Stimulated activated CD4-positive, alpha-beta T cell treated with anti-CD3 and anti-CD28 coated beads, Interleukin-15, amount 100 ng/mL, for 48 hours (primary cell): ENCODE measurements at regions not wholly inside any gene's neighbourhood (a gene's known extent, or its start where the extent isn't known, plus 50 kb on each side); places are given as distances from the start of the nearest gene placed in this dataset.
A peak's percentile ranks its signal among the peaks of the same experiment; 100 is the strongest.
"Not testable (repeated sequence)": the region's sequence is repeated elsewhere in the genome, so short reads cannot be mapped to it uniquely, and the experiment has no call there.

Experiments
- DNase-seq, 2 donors: peaks; one replicate each; pipeline ENCODE4 v3.0.0-alpha.2; 2020; ENCODE audit warnings: low read depth in 2 of 2

DNA sequence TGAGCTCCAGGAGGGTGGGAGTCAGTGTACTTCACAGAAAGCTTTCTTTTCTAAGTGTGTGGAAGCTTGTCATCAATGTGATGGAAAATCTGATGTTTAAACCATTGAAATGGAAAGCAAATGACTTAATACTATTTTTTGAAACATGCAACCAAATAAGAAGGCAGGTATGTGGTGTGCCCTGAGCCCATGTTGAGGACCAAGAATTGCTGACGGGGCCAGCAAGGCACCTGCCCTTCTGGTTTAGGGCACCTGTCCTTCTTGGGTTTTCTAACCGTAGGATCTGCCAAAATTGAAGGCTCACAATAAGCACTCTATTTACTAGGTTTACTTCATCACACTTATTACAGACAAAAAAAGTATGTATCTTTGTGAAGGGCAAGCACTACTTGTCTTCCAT is 537.7 kb downstream of the SOCS6 start:
- no peak for DNase-seq

DNA sequence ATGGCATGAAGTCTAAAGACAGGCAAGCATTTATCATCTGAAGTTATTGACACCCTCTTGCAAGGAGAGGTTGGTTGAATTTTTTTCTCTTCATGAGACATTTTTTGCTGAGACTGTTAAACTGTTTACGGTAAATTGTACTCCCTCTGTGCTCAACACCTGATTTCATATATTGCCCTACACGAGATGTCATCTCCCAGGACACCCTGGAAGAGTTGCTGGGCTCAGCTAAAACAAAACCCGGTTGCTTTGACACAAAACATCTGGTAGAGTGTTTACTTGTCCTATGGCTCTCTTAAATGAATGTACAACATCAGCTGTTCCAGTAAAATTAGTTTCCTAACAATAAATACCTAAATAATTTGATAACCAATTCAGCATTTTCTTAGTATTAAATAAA is 533.8 kb downstream of the SOCS6 start:
- DNase-seq: no peak

DNA sequence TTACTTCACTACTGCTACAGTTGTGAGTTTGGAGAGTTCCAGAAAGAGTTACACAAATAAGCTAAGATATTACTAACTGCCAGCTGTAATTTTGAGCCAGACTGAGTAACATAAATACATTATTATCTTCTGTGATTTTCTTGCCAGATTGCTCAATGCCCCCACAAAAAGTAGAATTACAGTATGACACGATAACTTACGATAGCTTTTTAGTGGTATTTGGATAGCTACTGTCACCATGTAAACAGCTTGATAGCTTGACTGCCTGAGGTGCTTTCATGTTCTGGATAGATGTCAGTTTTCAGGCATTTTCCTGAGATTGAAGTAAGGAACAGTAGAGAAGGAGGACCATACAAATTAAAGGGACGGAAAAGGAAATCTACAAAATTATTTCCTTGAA is 533.3 kb downstream of the SOCS6 start:
- DNase-seq: no peak

DNA sequence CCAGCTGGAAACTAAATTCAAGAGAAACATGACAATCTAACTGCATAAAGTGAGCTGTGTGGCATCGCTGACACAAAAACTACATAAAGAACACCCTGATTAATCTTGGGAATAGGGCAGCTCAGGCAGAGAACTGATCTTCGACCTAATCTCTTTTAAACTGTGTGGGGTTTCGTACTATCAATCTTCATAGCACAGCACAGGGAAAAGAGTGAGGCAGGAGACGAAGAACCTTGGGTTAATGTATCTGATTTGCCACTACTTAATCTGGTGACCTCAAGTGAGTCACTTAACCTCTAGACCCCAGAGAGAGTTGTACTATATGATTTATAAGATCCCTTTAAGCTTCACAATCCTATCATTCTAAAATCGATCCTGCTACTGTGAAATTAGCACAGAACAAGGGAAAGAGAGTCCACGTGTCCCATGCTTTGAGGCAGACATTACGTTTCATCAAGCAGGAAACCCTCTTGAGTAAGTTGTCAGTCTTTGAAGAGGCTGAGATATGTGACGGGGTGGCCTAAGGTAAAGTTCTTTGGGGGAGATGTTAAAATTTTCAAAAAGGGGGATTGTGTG is 519.7 kb downstream of the SOCS6 start:
- no peak for DNase-seq

DNA sequence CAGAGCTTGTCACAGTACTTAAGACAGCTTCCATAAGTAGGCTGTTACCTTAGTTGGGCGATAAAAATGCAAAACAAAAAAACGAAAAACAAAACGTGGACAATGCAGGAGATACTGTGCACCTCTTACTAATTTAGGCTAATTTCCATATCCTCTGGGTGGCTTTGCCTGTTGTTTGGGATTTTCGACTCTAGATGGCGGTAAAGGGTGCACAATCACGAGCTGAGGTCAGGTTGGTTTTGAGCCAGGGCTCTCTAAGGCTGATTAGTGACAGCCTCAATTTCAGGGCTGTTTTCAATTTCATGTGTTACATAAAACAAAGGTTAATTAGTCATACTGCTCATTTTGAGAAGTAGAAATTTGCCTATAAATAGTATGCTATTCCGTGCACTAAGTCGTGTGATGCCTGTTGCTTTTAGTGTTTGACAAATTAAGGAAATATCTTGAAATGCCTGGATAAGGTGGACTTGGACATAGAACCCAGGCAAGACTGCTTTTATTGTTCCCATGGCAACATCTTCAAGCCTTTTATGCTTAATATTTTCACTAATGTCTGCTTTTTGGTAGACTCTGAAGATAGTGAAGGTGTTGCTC is 493.1 kb downstream of the SOCS6 start:
- peak; percentile 32 to 40 for DNase-seq

DNA sequence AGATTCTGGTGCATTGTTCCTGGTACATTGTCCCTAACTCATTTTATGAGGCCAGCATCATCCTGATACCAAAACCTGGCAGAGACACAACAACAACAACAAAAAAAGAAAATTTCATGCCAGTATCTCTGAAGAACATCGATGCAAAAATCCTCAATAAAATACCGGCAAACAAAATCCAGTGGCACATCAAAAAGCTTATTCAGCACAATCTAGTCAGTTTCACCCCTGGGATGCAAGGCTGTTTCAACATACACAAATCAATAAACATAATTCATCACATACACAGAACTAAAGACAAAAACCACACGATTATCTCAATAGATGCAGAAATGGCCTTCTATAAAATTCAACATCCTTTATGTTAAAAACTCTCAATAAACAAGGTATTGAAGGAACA is 477.4 kb downstream of the SOCS6 start:
- DNase-seq: not testable (repeated sequence)

DNA sequence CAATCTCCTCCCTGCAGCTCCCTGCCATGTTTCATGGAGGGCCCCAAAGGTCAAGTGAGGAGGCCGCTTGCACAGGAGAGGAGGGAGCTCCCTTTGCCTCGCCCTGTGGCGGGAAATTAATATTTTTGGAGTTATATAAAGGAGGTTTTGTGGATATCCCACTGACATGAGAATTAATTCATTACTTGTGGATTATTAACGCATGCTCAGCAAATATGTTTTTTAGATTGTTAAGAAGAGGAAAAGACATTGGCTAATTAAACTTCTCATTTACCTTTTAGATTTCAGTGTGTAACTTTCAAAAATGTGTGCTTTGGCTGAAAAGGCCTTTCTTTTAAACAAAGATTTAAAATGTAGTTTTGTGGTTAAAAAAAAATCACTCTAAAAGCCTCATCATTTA is 474.0 kb downstream of the SOCS6 start:
- DNase-seq: no peak

DNA sequence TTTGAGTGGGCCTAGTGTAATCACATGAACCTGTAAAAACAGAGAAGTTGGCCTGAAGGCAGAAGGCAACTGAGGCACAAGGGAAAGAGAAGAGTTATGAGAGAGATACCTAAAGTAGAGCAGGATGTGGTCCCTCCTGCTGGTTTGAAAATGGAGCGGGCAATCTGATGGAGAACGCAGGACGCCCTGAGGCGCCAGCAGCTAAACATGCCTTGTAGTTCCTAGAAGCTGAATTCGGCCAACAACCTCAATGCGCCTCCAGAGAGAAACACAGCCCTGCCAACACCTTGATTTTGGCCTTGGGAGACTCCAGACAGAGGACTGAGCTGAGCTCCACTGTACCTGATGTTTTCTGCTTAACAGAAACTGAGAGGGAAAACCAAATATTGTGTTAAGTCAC is 469.9 kb downstream of the SOCS6 start:
- DNase-seq: no peak

DNA sequence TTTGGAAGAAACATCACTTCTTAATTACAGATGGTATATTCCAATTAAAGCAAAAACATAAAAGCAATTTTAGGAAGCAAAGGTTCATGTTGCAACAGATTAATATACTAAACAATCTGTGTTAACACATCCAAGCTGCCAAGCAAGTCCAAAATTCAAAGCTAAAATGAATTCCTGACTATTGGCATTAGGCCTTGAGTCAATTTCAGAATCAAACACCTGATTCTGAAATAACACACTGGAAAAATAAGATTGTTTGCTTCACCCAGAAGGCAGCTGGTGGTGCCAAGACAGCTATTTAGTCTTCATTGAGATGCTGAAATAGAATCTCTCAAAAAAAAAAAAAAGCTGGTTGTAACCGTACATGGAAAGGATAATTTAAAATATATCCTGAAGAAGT is 465.6 kb downstream of the SOCS6 start:
- DNase-seq: no peak

DNA sequence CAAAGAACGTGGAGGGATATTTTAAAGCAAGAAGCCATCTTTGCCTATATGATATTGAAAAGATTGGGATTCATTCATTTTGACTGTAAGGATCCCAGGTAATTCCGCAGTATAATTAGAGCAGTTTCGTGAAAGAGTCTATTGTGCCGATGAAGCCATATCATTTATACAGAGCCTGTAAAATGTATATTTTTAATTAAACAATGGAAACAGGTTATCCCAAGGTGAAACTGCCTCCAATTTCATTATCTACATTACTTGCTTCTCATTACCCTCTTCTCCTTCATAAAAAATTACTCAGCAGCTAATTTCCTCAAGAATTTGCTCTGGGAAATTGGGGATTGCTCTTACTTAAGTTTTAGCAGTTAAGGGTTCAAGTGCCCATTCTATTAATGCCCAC is 444.1 kb downstream of the SOCS6 start:
- no peak for DNase-seq

DNA sequence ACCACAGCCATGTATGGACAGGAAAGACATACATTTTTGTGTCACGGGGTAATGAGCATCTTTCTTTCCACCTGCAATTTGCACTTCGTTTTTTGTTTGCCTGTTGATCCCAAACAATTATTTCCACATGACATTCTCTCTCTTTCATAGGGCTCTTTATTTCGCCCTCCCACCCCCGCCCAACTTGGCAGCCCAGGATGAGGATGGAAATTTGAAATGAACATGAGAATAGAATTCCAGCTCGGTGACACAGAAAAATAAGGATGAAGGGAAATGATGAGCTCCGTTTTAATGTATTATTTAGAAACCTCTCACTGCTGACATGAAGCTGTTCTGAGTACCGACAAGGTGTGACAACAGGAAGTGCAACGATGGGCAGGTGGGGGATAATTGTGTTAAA is 443.3 kb downstream of the SOCS6 start:
- DNase-seq: no peak

DNA sequence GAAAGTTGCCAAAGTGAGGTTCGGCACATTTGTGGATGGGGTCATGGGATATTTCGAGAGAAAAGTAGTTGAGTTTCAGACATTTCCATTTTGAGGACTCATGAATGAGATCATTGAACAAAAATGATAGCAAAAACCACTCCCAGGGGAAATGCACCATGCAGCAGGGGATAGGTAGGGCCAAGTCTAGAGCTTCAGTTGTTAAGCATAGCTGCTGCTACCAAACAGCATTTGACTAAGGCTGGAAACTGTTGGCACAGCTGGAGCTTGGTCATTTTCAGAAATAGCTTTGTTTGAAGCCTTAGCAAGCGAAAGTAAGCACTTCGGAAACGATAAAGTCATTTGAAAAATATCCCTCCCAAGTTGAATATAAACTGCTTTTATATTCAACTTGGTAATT is 431.8 kb downstream of the SOCS6 start:
- no peak for DNase-seq

DNA sequence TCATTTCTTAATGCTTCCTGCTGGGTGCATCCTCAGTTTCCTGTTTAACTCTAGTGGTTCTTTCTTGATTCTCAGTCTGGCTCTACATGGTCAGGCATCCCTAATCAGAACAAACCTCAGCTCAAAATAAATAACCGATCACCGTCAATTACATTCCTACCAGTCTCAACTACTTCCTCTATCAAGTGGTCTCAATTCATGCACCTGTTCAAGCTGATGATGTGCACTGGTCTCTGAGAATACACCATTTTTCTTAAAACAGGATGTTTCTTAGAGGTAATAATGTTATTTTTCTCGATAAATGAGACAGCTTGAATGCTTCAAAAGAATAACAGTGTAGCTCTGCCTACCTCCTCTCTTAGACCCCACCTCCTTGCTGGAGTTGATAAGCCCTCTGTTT is 420.9 kb downstream of the SOCS6 start:
- DNase-seq: no peak

DNA sequence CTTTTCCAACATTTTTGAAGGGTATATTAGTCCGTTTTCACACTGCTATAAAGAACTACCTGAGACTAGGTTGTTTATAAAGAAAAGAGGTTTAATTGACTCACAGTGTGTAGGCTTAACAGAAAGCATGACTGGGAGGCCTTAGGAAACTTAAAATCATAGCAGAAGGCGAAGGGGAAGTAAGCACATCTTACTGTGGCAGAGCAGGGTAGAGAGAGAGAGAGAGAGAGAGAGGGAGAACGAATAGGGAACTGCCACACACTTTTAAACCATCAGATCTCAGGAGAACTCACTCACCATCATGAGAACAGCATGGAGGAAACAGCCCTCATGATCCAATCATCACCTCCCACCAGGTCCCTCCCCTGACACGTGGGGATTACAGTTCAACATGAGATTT is 420.3 kb downstream of the SOCS6 start:
- no peak for DNase-seq

DNA sequence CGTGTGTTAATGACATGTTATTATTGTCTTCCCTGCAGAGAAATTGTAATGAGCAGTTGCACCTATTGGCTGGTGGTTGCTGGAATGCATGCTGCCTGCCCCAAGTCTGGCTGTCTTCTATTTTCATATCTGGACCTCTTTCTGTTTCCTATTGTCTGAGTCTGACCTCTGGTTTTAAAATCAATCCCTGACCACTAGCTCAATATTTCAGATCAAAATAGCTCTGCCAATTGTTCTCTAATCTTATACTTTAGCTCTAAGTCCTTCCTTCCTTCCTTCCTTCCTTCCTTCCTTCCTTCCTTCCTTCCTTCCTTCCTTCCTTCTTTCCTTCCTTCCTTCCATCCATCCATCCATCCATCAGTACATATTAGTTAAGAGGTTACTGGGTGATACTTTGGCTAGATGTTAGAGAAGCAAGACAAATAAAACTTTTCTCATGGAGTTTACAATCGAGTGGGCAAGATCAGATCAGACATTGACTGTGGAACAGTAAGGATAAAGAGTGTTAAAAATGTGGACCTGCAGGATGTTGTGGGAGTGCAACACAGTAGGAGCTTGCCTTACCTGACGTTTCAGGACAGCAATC is 417.1 kb downstream of the SOCS6 start:
- no peak for DNase-seq

DNA sequence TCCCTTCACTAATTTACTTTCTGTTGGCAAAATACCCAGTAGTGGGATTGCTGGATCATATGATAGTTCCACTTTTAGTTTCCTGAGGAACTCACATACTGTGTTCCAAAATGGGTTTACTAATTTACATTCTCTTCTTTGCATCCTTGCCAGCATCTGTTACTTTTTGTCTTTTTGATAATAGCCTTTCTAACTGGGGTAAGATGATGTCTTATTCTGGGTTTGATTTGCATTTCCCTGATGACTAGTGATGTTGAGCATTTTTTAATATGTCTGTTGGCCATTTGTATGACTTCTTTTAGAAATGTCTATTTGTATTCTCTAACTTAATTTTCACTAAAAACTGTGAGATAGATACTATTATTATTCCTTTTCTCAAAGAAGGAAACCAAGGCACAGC is 411.7 kb downstream of the SOCS6 start:
- no peak for DNase-seq

DNA sequence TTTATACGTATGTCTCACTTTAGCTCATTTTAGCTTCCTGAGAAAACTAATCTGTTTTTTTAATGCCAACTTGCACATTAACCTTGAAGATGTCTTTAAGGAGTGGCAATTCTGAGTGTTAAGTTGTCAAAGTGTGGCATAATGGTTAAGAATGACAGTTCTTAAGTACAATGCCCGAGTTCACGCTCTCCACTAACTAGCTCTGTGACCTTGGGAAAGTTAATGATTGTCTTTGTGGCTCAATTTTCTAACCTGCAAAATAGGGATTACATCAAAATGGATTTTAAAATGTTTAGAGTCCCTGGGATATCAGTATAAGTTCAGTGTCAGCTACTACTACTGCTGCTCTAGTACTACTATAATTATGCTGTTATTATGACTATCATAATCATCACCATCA is 409.7 kb downstream of the SOCS6 start:
- no peak for DNase-seq

DNA sequence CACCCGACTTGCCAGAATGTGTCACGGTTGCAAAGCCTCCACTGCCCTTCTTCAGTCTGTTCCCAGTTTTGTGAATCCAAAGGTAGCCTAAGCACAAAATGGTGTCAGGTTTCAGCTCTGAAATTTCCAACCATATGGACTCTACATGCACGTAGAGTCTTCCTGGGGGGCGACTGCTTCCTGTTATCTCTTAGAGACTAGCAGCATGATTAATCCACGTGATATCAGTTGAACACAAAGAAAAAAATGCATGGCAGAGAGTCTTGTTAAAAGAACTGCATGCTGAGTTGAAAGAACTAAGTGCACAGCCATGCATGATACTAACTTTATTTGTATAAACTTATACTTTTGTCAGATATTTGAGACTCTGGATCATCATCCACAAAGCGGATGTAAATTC is 404.4 kb downstream of the SOCS6 start:
- no peak for DNase-seq

DNA sequence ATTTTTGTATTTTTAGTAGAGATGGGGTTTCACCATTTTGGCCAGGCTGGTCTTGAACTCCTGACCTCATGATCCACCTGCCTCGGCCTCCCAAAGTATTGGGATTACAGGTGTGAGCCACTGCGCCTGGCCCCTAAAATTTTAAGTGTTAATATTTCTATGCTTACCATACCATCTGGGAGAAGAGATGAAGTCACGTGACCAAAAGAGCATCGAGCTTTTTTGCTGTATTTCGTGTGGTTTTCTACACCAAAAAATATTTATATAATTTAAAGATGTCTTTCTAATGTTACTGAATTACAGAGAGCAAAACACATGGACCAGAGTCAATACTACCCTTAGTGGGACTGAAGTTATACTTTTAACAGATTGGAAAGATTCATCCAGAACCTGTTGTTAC is 400.9 kb downstream of the SOCS6 start:
- DNase-seq: not testable (repeated sequence)

DNA sequence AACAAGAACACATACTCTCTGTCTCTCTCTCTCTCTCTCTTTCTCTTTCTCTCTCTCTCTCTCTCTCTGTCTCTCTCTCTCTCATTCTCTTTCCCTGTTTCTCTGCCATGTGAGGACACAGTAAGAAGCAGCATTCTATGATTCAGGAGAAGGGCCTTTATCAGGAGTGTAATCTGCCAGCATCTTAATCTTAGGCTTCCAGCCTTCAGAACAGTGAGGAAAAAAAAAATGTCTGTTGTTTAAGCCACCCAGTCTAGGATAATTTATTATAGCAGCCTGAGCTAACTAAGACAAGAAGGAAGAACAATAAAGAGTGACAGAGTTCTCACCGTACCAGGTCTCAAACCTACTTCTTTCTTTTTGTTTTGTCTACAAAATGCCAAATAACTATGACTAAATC is 399.4 kb downstream of the SOCS6 start:
- DNase-seq: no peak

DNA sequence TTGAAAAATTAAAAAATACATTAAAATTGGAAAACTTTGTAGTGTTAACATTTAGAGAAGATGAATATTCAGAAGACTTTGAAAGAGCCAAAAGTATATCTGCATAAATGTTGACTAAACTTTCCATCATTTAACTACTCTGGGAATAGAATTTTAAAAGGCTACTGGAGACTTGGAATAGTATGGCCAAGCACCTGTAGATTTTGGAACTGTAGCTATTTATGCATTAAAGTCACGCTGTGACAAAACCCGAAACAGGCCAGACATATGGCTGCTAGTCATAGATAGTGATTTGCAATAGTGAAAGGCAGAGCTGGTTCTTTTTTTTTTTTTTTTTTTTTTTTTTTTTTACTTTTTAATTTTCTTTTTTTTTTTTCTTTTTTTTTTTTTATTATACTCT is 396.0 kb downstream of the SOCS6 start:
- no peak for DNase-seq

DNA sequence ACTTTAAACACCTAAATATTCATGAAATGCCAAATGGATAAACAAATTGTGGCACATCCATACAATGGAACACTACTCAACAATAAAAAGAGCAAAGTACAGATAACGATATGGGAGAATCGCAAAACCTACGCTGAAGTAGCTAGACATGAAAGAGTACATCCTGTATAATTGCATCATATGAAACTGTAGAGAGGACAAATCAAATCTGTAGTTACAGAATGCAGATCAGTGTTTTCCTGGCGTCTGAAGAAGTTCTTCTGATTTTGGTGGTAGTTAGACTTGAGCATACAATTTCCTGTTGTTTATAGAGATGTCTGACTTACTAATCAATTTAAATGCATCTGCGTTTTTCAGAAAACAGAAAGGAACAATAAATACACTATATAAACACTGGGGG is 394.4 kb downstream of the SOCS6 start:
- DNase-seq: no peak

DNA sequence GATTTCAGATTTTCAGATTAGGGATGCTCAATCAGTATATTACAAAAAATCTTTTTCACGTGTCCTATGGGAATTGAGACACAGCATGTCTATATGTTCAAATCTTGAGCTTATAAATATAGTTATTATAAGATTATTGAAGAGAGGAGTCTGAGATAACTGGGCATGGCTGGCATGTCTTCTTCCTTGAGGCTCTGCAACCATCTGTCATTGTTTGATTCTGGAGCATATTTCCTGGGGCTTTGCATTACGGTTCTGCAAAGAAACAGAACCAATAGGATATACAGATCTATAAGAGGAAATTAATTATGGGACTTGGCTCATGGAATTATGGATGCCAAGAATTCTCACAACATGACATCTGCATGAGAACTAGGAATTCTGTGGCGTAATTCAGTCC is 386.1 kb downstream of the SOCS6 start:
- no peak for DNase-seq

DNA sequence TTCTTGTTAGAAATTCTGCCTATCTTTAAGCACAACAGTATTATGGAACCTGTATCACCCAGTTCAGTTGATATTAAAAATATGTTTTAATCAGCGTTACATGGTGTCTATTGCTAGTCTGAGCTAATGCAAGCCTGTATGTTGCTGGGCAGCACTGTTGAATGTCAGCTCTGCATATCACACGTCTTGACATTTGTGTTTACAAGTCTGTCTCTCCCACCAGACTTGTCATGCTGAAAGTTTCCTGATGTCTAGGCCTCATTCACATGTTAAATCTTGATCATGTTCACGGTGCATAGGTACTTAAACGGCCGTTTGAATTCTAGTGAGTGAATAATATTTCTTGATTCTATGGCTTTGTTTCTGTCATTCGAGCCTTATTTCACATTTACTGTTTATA is 385.0 kb downstream of the SOCS6 start:
- no peak for DNase-seq
